Suppressor macrophage (primary cell): ENCODE measurements at regions not wholly inside any gene's neighbourhood (a gene's known extent, or its start where the extent isn't known, plus 50 kb on each side); places are given as distances from the start of the nearest gene placed in this dataset.
"Not testable (repeated sequence)": the region's sequence is repeated elsewhere in the genome, so short reads cannot be mapped to it uniquely, and the experiment has no call there.

Source experiments
- DNase-seq, 4 experiments: peaks; one replicate each; pipeline ENCODE4 v3.0.0-alpha.2; 2020 to 2022

DNA sequence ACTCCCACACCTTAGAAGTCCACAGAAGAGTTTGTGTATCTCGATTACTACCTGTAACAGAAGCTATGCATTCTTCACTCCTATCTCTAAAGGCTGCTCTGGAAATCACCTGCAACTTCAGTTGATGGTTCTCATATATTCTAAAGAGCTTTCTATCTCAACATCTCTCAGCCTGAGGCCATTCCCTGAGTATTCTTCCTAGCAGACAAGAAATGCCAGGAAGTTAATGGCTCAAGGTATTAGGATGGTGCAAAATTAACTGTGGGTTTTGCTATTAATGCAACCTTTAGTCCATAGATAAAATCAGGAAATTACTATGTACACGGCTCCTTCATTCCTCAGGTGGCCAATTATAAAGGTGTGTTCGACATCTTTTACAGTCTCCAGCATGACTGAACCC is 290.1 kb downstream of the ZNF716 start:
- not testable (repeated sequence) for DNase-seq

DNA sequence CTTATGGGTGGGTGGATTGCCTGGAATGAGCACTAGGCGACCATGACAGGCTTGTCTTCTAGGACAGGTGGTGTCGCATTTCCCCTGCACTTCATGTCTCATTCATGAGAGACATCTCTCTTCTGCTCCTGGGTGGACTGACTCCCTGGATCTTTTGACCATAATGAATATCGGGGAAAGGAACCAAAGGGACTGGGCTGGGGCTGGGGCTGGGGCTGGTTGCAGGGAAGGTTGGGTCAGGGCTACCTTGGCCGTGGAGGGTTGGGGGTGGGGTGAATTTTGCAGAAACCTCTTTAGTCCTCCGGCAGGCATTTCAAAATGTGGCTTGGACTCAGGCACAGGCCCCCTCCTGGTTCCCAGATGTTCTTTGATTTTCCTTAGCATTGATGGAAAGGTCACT is 319.2 kb downstream of the ZNF716 start:
- no peak for DNase-seq

DNA sequence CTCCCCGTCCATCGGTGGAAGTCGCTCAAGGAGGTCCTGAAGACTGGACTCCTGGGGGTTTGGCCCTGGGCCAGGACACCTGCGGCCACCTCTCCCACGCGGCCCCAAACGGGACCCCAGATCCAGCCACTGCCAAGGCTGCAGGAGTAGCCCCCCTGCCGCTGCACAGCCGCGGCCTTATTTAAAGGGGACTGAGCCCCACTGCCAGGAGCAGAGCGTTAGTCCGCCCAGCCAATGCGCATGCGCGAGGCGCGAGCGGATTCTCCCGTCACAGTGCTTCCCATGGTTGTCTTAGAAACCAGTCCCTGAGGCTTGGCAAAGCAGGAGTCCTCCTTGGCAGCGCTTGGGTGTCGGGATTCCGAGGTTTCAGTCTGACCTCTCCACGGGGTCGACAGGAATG is 320.0 kb downstream of the ZNF716 start:
- no peak for DNase-seq

DNA sequence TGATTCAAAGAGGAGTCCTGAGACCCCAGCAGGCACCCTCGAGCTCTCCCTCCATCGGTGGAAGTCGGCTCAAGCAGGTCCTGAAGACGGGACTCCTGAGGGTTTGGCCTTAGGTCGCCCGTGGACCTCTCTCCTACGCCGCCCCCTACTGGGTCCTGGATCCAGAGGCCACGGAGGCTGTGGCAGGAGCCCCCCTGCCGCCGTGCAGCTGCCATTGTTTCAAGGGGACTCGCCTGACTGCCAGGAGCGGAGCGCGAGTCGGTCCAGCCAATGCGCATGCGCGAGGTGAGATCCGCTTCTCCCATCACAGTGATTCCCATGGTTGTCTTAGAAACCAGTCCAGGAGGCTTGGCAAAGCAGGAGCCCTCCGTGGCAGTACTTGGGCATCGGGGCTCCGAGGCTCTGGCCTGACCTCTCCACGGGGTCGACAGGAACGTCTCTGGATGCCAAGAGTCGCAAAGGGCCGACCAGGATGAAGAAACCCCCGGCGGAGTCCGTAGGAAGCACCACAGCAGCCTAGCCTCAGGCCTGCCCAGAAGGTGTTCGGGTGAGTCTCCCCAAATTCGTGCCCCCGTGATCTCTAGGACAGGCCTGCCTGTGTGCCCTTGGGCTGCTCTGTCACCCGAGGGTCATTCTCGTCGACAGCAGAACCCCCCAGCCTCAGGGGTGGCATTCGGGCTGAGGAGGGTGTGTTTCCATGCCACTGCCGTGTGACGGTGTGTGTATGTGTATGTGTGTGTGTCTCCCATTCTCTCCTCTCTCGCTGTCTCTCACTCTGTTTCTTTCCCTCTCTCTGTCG is 322.3 kb downstream of the ZNF716 start:
- no peak for DNase-seq

DNA sequence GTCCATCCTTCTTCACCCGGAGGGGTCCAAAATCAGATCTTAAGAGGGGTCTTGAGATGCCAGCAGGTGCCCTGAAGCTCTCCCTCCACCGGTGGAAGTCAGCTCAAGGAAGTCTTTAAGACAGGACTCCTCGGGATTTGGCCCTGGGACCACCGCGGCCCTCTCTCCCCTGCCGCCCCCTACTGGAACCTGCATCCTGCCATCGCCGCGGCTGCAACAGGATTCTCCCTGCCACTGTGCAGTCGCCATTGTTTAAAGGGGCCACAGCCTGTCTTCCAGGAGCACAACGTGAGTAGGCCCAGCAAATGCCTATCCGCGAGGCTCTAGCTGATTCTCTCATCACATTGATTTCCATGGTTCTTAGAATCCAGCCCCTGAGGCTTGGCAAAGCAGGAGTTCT is 324.3 kb downstream of the ZNF716 start:
- no peak for DNase-seq

DNA sequence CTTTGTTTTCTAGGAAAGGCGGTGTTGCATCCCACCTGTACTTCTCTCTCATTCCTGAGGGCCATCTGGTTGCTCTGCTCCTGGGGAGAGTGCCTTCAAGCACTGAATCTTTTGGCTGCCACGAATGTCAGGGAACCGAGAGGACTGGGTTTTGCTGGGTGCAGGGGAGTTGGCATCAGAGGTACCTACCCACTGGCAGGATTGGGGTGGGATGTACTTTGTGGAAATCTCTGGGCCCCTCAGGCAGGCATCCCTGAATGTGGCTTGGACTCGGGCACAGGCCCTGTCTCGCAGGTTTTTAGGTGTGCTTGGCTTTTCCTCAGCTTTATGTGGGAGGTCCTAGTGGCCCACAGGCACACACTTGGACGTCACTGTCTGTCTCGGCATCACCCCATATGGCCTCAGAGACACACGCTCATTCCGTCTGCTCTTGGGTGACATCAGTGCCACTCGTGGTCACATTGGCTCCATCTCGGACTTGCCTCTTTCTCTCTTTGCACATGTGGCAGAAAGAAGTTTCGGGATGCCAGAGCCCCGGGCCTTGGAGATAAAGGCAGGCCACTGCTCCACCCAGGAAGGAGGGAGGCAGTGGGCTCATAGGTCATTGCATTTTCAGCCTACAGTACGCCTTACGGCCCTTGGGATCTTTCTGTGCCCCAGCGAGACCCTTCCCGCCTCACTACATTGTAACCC is 325.6 kb downstream of the ZNF716 start:
- no peak for DNase-seq

DNA sequence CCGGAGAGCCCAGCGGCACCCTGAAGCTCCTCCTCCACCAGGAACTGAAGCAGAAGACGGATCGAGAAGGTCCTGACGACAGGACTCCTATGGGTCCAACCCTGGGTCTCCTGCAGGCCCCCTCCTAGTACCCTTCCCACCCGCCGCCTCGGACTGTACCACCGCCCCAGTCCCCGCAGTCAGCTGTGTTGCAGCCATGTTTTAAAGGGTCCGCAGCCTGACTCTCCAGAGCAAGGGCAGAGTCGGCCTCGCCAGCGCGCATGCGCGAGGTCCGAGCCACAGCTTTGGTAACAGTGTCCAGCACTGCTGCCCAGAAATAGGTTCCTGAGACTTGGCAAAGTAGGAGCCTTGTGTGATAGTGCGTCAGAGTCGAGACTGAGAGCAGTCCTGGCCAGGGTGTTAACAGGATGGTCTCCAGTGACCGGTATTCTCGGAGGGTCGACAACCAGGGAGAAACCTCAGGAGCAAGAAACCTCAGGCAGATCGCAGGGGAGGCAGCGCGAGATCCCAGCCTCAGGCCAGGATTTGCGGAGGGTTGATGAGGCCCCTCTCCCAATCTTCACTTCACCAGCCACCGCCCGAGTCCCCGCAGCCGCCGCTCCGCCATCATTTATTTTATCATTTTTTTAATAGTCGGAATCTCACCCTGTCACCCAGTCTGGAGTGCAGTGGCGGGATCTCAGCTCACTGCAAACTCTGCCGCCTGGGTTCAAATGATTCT is 326.3 kb downstream of the ZNF716 start:
- DNase-seq = not testable (repeated sequence)

DNA sequence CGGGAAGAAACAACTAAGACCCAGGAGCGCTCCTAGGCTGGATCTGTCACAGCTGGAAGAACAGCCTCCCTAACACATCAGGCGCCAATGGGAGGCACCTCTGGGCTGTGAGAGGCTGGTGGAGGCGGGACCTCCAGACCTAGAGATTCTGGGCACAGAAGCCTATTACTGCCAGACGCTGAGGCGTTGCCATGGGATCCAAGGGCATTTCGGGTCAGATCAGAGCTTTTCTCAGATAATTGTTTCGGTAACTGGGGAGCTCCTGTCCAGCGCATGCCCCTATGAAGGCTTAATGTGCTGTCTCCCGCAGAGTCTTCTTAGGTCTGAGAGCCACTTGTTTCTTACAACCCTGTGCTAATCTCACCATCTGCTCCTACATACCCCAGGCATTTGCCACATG is 339.2 kb downstream of the ZNF716 start:
- no peak for DNase-seq

DNA sequence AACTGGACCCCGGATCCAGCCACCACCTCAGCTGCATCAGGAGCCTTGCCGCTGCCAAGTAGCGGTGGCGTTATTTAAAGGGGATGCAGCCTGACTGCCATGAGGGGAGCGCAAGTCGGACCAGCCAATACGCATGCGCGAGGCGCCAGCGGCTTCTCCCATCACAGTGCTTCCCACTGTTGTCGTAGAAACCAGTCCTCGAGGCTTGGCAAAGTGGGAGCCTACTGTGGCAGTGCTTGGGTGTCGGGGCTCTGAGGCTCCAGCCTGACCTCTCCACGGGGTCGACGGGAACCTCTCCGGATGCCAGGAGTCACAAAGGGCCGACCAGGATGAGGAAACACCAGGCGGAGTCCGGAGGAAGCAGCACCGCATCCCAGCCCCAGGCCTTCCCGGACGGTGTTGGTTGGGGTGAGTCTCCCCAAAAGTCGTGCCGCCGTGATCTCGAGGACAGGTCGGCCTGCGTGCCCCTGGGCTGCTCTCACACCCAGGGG is 369.6 kb downstream of the ZNF716 start:
- DNase-seq = no peak

DNA sequence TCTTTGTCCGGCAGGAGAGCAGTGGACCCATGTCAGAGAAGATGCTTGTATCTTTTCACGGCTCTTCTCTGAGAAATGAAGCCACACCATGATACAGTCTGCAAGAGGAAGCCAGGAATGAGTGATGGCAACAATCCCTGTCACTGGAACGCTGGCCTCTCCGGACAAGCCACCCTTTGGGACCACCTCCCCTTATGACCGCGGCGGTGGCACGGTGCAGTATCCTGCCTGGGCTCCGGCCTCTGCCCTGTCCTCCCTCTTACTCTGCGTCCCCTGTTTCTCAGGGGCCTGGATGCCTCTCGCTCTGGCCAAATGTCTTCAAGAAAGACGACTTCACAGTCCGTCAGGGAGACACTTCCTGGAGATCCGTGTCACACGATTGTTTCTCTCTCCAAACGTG is 370.5 kb downstream of the ZNF716 start:
- no peak for DNase-seq

DNA sequence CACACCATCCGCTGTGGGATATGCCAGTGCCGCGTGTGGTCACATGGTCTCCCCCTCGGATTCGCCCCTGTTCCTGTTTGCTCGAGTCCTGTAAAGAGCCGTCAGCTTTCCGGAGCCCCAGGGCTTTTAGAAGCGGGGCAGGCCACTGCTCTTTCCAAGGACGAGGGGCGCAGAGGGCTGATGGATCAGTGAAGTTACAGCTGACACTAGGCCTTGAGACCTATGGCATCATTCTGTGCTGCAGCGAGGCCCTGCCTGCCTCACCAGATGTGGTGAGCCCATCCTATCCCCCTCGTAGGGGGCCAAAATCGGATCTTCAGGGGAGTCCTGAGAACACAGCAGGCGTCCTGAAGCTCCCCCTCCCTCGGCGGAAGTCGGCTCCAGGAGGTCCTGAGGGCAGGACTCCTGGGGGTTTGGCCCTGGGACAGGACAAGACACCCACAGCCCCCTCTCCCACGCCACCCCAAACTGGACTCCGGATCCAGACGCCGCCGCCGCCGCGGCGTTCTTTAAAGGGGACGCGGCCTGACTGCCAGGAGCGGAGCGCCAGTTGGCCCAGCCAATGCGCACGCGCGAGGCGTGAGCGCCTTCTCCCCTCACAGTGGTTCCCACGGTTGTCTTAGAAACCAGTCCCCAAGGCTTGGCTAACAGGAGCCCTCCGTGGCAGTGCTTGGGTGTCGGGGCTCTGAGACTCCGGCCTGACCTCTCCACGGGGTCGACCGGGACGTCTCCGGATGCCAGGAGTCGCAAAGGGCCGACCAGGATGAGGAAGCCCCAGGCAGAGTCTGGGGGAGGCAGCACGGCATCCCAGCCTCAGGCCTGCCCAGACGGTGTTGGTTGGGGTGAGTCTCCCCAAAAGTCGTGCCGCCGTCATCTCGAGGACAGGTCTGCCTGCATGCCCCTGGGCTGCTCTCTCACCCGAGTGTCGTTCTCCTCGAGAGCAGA is 371.7 kb downstream of the ZNF716 start:
- no peak for DNase-seq

DNA sequence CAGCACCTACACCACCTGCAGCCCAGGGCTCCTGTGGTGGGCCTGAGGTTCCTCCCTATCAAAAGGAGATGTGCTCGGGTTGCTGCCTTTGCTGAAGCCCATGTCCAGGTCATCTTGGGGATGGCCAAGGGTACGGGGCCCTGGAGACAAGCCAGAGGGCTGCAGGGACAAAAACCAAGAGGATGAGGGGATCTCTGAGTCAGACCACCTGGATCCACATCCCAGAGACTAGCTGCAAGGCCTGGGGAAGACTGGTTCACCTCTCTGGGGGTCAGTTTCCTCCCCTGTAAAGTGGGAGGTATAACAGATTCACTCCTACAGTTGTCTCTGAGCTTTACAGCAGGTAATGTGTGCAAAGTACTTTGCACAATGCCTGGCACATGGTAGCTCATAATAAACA is 376.6 kb downstream of the ZNF716 start:
- not testable (repeated sequence) for DNase-seq

DNA sequence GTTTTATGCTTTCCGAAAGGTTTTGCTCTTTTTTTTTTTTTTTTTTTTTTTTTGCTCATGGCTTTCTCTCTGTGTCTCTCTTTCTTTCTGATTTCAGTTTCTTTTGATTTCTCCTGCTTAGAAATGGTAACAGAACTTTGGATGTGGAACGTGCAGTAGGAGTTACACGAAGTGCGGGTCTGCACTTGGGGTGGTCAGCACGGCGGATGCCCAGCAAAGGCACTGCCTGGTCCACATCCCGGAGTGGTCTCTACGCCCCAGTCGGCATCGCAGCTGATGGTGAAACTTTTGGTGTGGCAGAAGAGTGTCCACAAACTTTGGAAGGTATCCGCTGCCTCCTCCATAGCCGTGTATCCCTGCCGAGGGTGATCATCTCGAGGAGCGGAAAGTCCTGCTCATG is 385.2 kb downstream of the ZNF716 start:
- DNase-seq = not testable (repeated sequence)

DNA sequence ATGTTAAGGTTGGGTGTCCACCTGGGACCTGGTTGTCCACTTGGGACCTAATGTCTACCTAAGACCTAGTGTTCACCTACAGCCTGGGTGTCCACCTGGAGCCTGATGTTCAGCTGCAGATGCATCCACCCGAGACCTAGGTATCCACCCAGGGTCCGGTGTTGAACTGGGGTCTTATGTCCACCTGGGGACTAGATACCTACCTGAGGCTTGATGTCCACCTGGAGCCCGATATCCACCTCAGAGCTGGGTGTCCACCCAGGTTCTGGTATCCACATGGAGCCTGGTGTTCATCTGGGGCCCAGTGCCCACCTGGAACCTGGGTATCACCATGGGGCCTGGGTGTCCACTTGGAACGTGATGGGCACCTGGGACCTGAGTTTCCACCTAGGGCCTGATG is 389.2 kb downstream of the ZNF716 start:
- not testable (repeated sequence) for DNase-seq

DNA sequence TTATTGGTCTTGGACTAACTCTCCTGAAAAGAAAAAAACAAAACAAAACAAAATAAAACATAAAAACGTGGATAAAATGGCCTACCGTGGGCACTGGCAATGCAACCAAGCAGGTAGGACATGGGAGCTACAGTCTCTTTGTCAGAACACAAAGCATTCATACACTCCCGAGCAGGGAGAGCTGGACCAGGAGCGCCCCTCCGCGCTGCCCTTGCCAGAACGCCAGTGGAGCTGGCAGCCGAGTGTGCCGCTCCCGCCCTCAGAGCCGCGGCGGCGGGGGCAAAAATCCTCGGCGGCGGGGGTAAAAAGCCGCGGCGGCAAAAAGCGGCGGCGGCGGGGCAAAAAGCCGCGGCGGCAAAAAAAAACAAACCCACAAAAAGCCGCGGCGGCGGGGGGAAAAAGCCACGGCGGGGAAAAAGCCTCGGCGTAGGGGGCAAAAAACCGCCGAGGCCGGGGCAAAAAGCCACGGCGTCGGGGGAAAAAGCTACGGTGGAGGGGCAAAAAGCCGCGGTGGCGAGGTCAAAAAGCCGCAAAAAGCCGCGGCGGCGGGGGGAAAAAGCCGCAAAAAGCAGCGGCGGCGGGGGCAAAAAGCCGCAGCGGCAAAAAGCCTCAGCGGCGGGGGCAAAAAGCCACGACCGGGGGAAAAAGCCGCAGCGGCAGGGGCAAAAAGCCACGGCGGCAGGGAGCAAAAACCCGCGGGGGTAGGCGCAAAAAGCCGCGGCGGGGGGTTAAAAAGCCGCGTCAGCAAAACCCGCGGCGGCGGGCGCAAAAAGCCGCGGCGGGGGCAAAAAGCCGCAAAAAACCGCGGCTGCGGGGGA is 418.1 kb downstream of the ZNF716 start:
- DNase-seq = peak in 1 of 4 experiments; percentile 4

DNA sequence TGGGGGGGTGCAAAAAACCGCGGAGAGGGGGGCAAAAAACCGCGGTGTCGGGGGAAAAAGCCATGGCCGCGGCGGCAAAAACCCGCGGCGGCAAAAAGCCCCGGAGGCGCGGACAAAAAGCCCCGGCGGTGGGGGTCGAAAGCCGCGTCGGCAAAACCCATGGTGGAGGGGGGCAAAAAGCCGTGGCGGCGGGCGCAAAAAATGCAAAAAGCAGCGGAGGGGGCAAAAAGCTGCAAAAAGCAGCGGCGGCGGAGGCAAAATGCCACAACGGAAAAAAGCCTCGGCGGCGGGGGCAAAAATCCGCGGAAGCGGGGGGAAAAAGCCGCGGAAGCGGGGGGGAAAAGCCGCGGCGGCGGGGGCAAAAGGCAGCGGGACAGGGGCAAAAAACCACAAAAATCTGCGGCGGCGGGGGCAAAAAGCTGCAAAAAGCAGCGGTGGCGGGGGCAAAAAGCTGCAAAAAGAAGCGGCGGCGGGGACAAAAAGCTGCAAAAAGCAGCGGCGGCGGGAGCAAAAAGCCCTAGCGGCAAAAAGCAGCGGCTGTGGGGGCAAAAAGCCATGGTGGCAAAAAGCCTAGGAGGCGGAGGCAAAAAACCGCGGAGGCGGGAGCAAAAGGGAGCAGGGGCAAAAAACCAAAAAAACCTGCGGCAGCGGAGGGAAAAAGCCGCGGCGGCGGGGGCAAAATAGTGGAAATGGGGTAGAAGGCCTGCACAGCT is 418.9 kb downstream of the ZNF716 start:
- peak in 1 of 4 experiments; percentile 5 for DNase-seq
